H9 (cell line): ENCODE measurements at regions not wholly inside any gene's neighbourhood (a gene's known extent, or its start where the extent isn't known, plus 50 kb on each side); places are given as distances from the start of the nearest gene placed in this dataset.

Source experiments
- DNase-seq: peaks from one replicate; pipeline ENCODE4 v3.0.0-alpha.2; 2017
- H2AFZ ChIP-seq: one replicate; pipeline ENCODE4 v1.6.1; 2013; ENCODE audit warnings: mild to moderate bottlenecking, low read length, control low read depth, moderate library complexity
- H2AK5ac ChIP-seq: 2 replicates; pipeline ENCODE4 v1.6.1; 2013; ENCODE audit warnings: low read length, control low read depth, mixed read lengths; ENCODE audit not compliant: insufficient read length
- H2BK120ac ChIP-seq: one replicate; pipeline ENCODE4 v1.6.1; 2013; ENCODE audit warnings: low read depth, mild to moderate bottlenecking, low read length, control low read depth, inconsistent platforms; ENCODE audit not compliant: poor library complexity, severe bottlenecking
- H2BK12ac ChIP-seq: 2 replicates; pipeline ENCODE4 v1.6.1; 2013; ENCODE audit warnings: low read length, control low read depth, mixed read lengths, low read depth; ENCODE audit not compliant: insufficient read length
- H2BK15ac ChIP-seq: 2 replicates; pipeline ENCODE4 v1.6.1; 2013; ENCODE audit warnings: low read depth, low read length, control low read depth
- H2BK20ac ChIP-seq: one replicate; pipeline ENCODE4 v1.6.1; 2013; ENCODE audit warnings: low read depth, mild to moderate bottlenecking, low read length, control low read depth, inconsistent platforms; ENCODE audit not compliant: poor library complexity, severe bottlenecking
- H2BK5ac ChIP-seq: 2 replicates; pipeline ENCODE4 v1.6.1; 2013; ENCODE audit warnings: low read length, control low read depth, mixed read lengths; ENCODE audit not compliant: insufficient read length
- H3K14ac ChIP-seq: 2 replicates; pipeline ENCODE4 v1.6.1; 2013; ENCODE audit warnings: low read length, control low read depth; ENCODE audit not compliant: insufficient read depth
- H3K18ac ChIP-seq: 2 replicates; pipeline ENCODE4 v1.6.1; 2013; ENCODE audit warnings: low read depth, mild to moderate bottlenecking, mixed read lengths, low read length, control low read depth; ENCODE audit not compliant: insufficient read length
- H3K23ac ChIP-seq: 2 replicates; pipeline ENCODE4 v1.6.1; 2013; ENCODE audit warnings: low read length, control low read depth, mixed read lengths, low read depth; ENCODE audit not compliant: insufficient read length
- H3K23me2 ChIP-seq: 2 replicates; pipeline ENCODE4 v1.6.1; 2013; ENCODE audit warnings: low read depth, mild to moderate bottlenecking, mixed read lengths, low read length, control low read depth; ENCODE audit not compliant: insufficient read length, poor library complexity, severe bottlenecking
- H3K27ac ChIP-seq: 2 replicates; pipeline ENCODE4 v1.5.1; 2013; ENCODE audit warnings: low read length, control low read depth, mixed read lengths, low read depth; ENCODE audit not compliant: insufficient read length
- H3K27me3 ChIP-seq: 2 replicates; pipeline ENCODE4 v1.6.1; 2013; ENCODE audit warnings: low read length, control low read depth, inconsistent platforms; ENCODE audit not compliant: insufficient read depth
- H3K4ac ChIP-seq: 2 replicates; pipeline ENCODE4 v1.6.1; 2013; ENCODE audit warnings: low read depth, mild to moderate bottlenecking, control low read depth, inconsistent platforms, low read length, moderate library complexity
- H3K4me1 ChIP-seq: 2 replicates; pipeline ENCODE4 v1.6.1; 2013; ENCODE audit warnings: low read length, control low read depth, inconsistent platforms; ENCODE audit not compliant: insufficient read depth
- H3K4me2 ChIP-seq: 2 replicates; pipeline ENCODE4 v1.6.1; 2013; ENCODE audit warnings: low read length, control low read depth, mixed read lengths; ENCODE audit not compliant: insufficient read length, insufficient read depth
- H3K56ac ChIP-seq: 2 replicates; pipeline ENCODE4 v1.6.1; 2013; ENCODE audit warnings: low read depth, mild to moderate bottlenecking, mixed read lengths, low read length, control low read depth; ENCODE audit not compliant: insufficient read length
- H3K79me1 ChIP-seq: 2 replicates; pipeline ENCODE4 v1.6.1; 2013; ENCODE audit warnings: low read depth, mild to moderate bottlenecking, moderate library complexity, low read length, control low read depth, inconsistent platforms; ENCODE audit not compliant: insufficient read depth, poor library complexity, severe bottlenecking
- H3K79me2 ChIP-seq: 2 replicates; pipeline ENCODE4 v1.6.1; 2013; ENCODE audit warnings: low read length, control low read depth, inconsistent platforms; ENCODE audit not compliant: insufficient read depth
- H3K9ac ChIP-seq: 2 replicates; pipeline ENCODE4 v1.6.1; 2013; ENCODE audit warnings: low read length, control low read depth, mixed read lengths; ENCODE audit not compliant: insufficient read length; ENCODE audit errors: extremely low read depth
- H3K9me3 ChIP-seq: one replicate; pipeline ENCODE4 v1.6.1; 2013; ENCODE audit warnings: low read depth, low read length, inconsistent platforms; ENCODE audit not compliant: control insufficient read depth
- H3T11ph ChIP-seq: one replicate; pipeline ENCODE4 v1.6.1; 2013; ENCODE audit warnings: mild to moderate bottlenecking, low read length, control low read depth, inconsistent platforms
- H4K20me1 ChIP-seq: one replicate; pipeline ENCODE4 v1.6.1; 2013; ENCODE audit not compliant: control insufficient read depth, insufficient read length, insufficient read depth
- H4K5ac ChIP-seq: 2 replicates; pipeline ENCODE4 v1.6.1; 2013; ENCODE audit warnings: low read depth, mild to moderate bottlenecking, mixed read lengths, low read length, control low read depth; ENCODE audit not compliant: insufficient read length
- H4K8ac ChIP-seq: replicated peaks from 2 replicates; pipeline ENCODE4 v1.6.1; 2013; ENCODE audit warnings: low read length, control low read depth, mixed read lengths, low read depth; ENCODE audit not compliant: insufficient read length
- H4K91ac ChIP-seq: 2 replicates; pipeline ENCODE4 v1.6.1; 2013; ENCODE audit warnings: low read depth, mild to moderate bottlenecking, moderate library complexity, mixed read lengths, low read length, control low read depth; ENCODE audit not compliant: insufficient read length
- H3K27ac Mint-ChIP-seq, 3 experiments: 2 replicates in 2 of 3; 3 replicates in 1 of 3; pipeline ENCODE4 v1.8.0; 2020 to 2021; ENCODE audit warnings: mixed read lengths in 3 of 3, mild to moderate bottlenecking in 1 of 3, moderate library complexity in 1 of 3
- H3K27me3 Mint-ChIP-seq: 2 replicates; pipeline ENCODE4 v1.8.0; 2021; ENCODE audit warnings: low read depth, mild to moderate bottlenecking, moderate library complexity, mixed read lengths
- H3K36me3 Mint-ChIP-seq, 3 experiments: 2 replicates in 2 of 3; 3 replicates in 1 of 3; pipeline ENCODE4 v1.8.0; 2020 to 2021; ENCODE audit warnings: low read depth in 3 of 3, mixed read lengths in 3 of 3; ENCODE audit not compliant: insufficient read depth in 1 of 3
- H3K4me1 Mint-ChIP-seq, 2 experiments: 2 replicates each; pipeline ENCODE4 v1.8.0; 2020; ENCODE audit warnings: mixed read lengths in 2 of 2
- H3K4me3 Mint-ChIP-seq, 2 experiments: 2 replicates in 1 of 2; 3 replicates in 1 of 2; pipeline ENCODE4 v1.8.0; 2020 to 2021; ENCODE audit warnings: mild to moderate bottlenecking in 2 of 2, mixed read lengths in 2 of 2, moderate library complexity in 1 of 2
- H3K9me3 Mint-ChIP-seq, 2 experiments: 2 replicates in 1 of 2; 3 replicates in 1 of 2; pipeline ENCODE4 v1.8.0; 2020; ENCODE audit warnings: mild to moderate bottlenecking in 2 of 2, mixed read lengths in 2 of 2, moderate library complexity in 1 of 2
- WGBS: extraction: QIAGEN DNeasy Blood & Tissue Kit; methylation state at CpG from one replicate; pipeline ENCODE4 v1.1.7; 2013; ENCODE audit warnings: missing lambda C conversion rate, low lambda C conversion rate, mixed read lengths; ENCODE audit not compliant: insufficient read length; ENCODE audit errors: extremely low coverage; 5-methylcytosine and 5-hydroxymethylcytosine counted together
- TF ChIP-seq, protein P1 (sequence below): fragments of 200-600 bp; sonication (generic); conservative IDR thresholded peaks from 3 replicates; pipeline ENCODE4 v1.8.0; 2021; ENCODE audit warnings: antibody characterized with exemption, mild to moderate bottlenecking

GRCh38 chr1:30437059-30437576, 286.3 kb downstream of the MATN1 start:
- Histone ChIP-seq H3K23me2 (no peaks in the 10 kb centered on the region), H2BK15ac (no peak overlapping the region), H3K4me2 (no peak overlapping the region), H3T11ph (no peak overlapping the region), H3K56ac (no peak overlapping the region), H3K9ac (no peak overlapping the region), H3K27me3 (no peaks in the 10 kb centered on the region), H2BK5ac (no peak overlapping the region), H4K20me1 (no peaks in the 10 kb centered on the region), H4K91ac (no peak overlapping the region), H4K5ac (no peak overlapping the region), H3K79me1 (no peaks in the 10 kb centered on the region), H2AFZ (no peak overlapping the region), H3K18ac (no peak overlapping the region), H2BK20ac (no peak overlapping the region), H3K9me3 (no peaks in the 10 kb centered on the region), H3K79me2 (no peaks in the 10 kb centered on the region), H3K4me1 (no peaks in the 10 kb centered on the region), H3K27ac (no peak overlapping the region), H3K23ac (no peak overlapping the region), H3K14ac (no peak overlapping the region), H4K8ac (no peak overlapping the region), H2BK12ac (no peak overlapping the region), H2BK120ac (no peak overlapping the region), H2AK5ac (no peak overlapping the region), H3K4ac (no peak overlapping the region)
- TF ChIP-seq, protein P1, sequence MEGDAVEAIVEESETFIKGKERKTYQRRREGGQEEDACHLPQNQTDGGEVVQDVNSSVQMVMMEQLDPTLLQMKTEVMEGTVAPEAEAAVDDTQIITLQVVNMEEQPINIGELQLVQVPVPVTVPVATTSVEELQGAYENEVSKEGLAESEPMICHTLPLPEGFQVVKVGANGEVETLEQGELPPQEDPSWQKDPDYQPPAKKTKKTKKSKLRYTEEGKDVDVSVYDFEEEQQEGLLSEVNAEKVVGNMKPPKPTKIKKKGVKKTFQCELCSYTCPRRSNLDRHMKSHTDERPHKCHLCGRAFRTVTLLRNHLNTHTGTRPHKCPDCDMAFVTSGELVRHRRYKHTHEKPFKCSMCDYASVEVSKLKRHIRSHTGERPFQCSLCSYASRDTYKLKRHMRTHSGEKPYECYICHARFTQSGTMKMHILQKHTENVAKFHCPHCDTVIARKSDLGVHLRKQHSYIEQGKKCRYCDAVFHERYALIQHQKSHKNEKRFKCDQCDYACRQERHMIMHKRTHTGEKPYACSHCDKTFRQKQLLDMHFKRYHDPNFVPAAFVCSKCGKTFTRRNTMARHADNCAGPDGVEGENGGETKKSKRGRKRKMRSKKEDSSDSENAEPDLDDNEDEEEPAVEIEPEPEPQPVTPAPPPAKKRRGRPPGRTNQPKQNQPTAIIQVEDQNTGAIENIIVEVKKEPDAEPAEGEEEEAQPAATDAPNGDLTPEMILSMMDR, result no peak
- peak; percentile 7 for DNase-seq
- Mint-ChIP-seq H3K27me3 (peaks cover 33% of the 10 kb centered on the region), H3K9me3 (peaks cover 24 to 27% of the 10 kb centered on the region in 2 experiments), H3K4me1 (no peaks in the 10 kb centered on the region), H3K4me3 (no peak overlapping the region), H3K27ac (no peak overlapping the region), H3K36me3 (peaks cover 3 to 21% (median 12%) of the 10 kb centered on the region in 3 experiments; a peak in 6 of 7 replicates)
- no CpG with 5 or more reads among the region's 5 CpGs for WGBS
